NCI-H510A treated with DMSO at 0.1 percent for 48 hours (cell line): ENCODE measurements at regions not wholly inside any gene's neighbourhood (a gene's known extent, or its start where the extent isn't known, plus 50 kb on each side); places are given as distances from the start of the nearest gene placed in this dataset.

ENCODE experiments used
- DNase-seq: peaks from one replicate; lab custom pipeline; 2025; lab: John Stamatoyannopoulos, UW

- no peak for DNase-seq
Measured at GRCh38 chr9:11320989-11321388, 708.2 kb upstream of the PTPRD start.

- DNase-seq = no peak
Measured at GRCh38 chr9:11323457-11323856, 710.7 kb upstream of the PTPRD start.

GRCh38 chr9:11326231-11326630 is 713.4 kb upstream of the PTPRD start:
- no peak for DNase-seq

- no peak for DNase-seq
Measured at GRCh38 chr9:11328326-11328725, 715.5 kb upstream of the PTPRD start.

- DNase-seq = no peak
Measured at GRCh38 chr9:11335011-11335410, 722.2 kb upstream of the PTPRD start.

GRCh38 chr9:11338130-11338529 is 725.3 kb upstream of the PTPRD start:
- no peak for DNase-seq

- DNase-seq = no peak
Measured at GRCh38 chr9:11340654-11341053, 727.9 kb upstream of the PTPRD start.

GRCh38 chr9:11347437-11347836 is 734.6 kb upstream of the PTPRD start:
- no peak for DNase-seq

GRCh38 chr9:11348366-11348765 is 735.6 kb upstream of the PTPRD start:
- no peak for DNase-seq

- DNase-seq = no peak
Measured at GRCh38 chr9:11349187-11349586, 736.4 kb upstream of the PTPRD start.

- DNase-seq = no peak
Measured at GRCh38 chr9:11352612-11353011, 739.8 kb upstream of the PTPRD start.

- no peak for DNase-seq
Measured at GRCh38 chr9:11356067-11356466, 743.3 kb upstream of the PTPRD start.

GRCh38 chr9:11366585-11367129 is 753.9 kb upstream of the PTPRD start:
- DNase-seq = no peak

- DNase-seq = no peak
Measured at GRCh38 chr9:11374926-11375325, 762.1 kb upstream of the PTPRD start.

- no peak for DNase-seq
Measured at GRCh38 chr9:11402621-11403020, 789.8 kb upstream of the PTPRD start.

GRCh38 chr9:11414241-11414640 is 801.4 kb upstream of the PTPRD start:
- no peak for DNase-seq

GRCh38 chr9:11417782-11418181 is 805.0 kb upstream of the PTPRD start:
- peak; percentile 13 for DNase-seq

- DNase-seq = no peak
Measured at GRCh38 chr9:11431490-11431889, 818.7 kb upstream of the PTPRD start.

GRCh38 chr9:11432361-11432760 is 819.6 kb upstream of the PTPRD start:
- no peak for DNase-seq

GRCh38 chr9:11443631-11444030 is 830.8 kb upstream of the PTPRD start:
- no peak for DNase-seq

GRCh38 chr9:11457825-11458790 is 845.3 kb upstream of the PTPRD start:
- DNase-seq = peak; percentile 26

GRCh38 chr9:11469745-11470144 is 856.9 kb upstream of the PTPRD start:
- no peak for DNase-seq

- DNase-seq = no peak
Measured at GRCh38 chr9:11471321-11471720, 858.5 kb upstream of the PTPRD start.

- no peak for DNase-seq
Measured at GRCh38 chr9:11500780-11501179, 888.0 kb upstream of the PTPRD start.
